Glomerular endothelial cell (primary cell): ENCODE measurements at regions not wholly inside any gene's neighbourhood (a gene's known extent, or its start where the extent isn't known, plus 50 kb on each side); places are given as distances from the start of the nearest gene placed in this dataset.

Experiments used
- DNase-seq: peaks from one replicate; pipeline ENCODE4 v3.0.0-alpha.2; 2011; ENCODE audit warnings: low read depth, low spot score; ENCODE audit errors: extremely low read depth

- DNase-seq, result no peak
These were observed 55.4 kb upstream of the ESX1 start for GRCh38 chrX:104310090-104310489.

DNA sequence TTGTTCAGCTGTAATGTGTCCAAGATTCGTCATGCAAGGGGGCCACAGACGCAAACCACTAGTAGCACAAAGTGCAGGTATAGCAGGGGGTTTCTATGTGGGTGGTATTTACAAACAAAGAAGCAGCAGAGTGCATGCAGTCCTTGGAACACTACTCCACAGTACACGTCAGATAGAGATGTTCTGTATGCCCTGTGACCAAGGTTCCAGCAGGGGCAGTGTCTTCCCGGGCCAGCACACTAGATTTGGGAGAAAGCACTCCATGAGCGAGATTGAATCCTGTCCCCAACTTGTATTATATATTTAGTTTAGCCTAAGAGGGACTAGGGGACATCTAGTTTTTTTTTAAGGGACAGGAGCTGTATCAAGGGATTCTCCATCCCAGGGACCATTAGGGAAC lies 54.4 kb upstream of the ESX1 start:
- DNase-seq, result no peak

GRCh38 chrX:104307341-104307740 lies 52.6 kb upstream of the ESX1 start:
- no peak for DNase-seq

DNA sequence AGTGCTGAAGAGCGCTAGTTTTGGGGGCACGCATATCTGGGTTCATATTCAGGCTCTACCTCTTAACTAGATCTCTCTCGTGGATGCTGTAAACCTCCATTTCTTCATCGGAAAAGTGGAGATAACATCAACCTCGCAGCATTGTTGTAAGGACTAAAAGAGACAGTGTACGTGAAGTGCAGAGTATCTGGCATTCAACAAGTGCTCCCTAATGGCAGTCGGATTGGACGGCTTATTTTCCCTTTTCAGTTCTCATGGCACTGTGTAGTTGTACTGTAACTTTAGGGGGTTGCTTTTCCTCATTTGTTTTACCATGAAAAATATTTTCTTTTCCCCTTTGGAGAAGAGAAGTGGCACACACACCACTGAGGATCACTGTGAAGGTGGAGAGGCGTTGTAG lies 51.4 kb upstream of the ESX1 start:
- no peak for DNase-seq
